ENCODE measurements at regions not wholly inside any gene's neighbourhood (a gene's known extent, or its start where the extent isn't known, plus 50 kb on each side); places are given as distances from the start of the nearest gene placed in this dataset.

- no peak overlapping the region for H3K27ac ChIP-seq
- TF ChIP-seq ZFX (IDR thresholded peaks at IDR 0.05; ENCODE audit: borderline replicate concordance) (no peak), CTCF (IDR thresholded peaks at IDR 0.05) (no peak)
These were observed 153.7 kb upstream of the GPR101 start for GRCh38 chrX:137187540-137187939.

- no peak overlapping the region for H3K27ac ChIP-seq
- no peak for TF ChIP-seq ZFX (IDR thresholded peaks at IDR 0.05; ENCODE audit: borderline replicate concordance)
- no peak for TF ChIP-seq CTCF (IDR thresholded peaks at IDR 0.05)
These were observed 144.6 kb upstream of the GPR101 start for GRCh38 chrX:137178392-137178791.

GRCh38 chrX:137172317-137172948, 138.6 kb upstream of the GPR101 start:
- TF ChIP-seq CTCF (IDR thresholded peaks at IDR 0.05) (no peak), ZFX (IDR thresholded peaks at IDR 0.05; ENCODE audit: borderline replicate concordance) (no peak)
- no peak overlapping the region for H3K27ac ChIP-seq

GRCh38 chrX:137171626-137172025, 137.8 kb upstream of the GPR101 start:
- TF ChIP-seq ZFX (IDR thresholded peaks at IDR 0.05; ENCODE audit: borderline replicate concordance) (no peak), CTCF (IDR thresholded peaks at IDR 0.05) (no peak)
- no peak overlapping the region for H3K27ac ChIP-seq

DNA sequence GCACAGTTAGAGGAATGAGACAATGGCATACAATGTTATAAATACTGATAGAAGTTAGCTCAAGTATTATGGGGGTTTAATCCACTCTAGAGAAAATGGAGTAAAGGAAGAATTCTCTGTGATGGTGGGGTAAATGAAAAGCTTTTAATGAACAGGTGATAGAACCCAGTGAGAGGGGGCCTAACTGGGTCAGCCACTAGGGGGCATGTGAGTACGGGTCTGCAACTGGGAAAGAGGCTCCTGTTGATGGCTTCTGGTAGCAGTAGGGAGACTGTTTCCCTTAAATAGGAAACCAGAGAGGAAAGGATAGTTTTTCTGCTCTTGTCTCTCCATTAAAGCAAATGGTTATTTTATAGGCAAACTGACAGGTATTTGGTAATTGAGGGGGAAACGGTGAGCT, 132.8 kb upstream of the GPR101 start:
- H3K27ac ChIP-seq: no peak overlapping the region
- no peak for TF ChIP-seq ZFX (IDR thresholded peaks at IDR 0.05; ENCODE audit: borderline replicate concordance)
- TF ChIP-seq CTCF (IDR thresholded peaks at IDR 0.05): peak; percentile 31

GRCh38 chrX:137164329-137164728, 130.5 kb upstream of the GPR101 start:
- no peak overlapping the region for H3K27ac ChIP-seq
- no peak for TF ChIP-seq CTCF (IDR thresholded peaks at IDR 0.05)
- TF ChIP-seq ZFX (IDR thresholded peaks at IDR 0.05; ENCODE audit: borderline replicate concordance): no peak

DNA sequence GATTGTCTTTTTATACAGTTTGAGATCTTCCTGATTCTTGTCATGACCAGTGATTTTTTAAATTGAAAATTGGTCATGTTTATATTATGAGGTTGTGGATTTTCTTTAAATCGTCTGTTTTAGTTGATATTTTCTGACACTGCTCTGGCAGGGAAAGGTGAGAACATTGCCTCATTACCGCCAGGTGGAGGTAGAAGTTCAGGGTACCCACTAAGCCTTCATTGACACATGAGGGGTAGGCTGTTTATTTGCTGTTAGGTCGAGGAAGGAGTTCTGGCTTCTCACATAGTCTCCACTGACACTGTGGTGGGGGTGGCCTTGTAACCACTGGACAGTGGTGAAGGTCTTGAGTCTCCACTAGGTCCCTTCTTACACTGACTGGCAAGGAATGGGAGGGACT, 117.6 kb upstream of the GPR101 start:
- H3K27ac ChIP-seq: no peak overlapping the region
- TF ChIP-seq CTCF (IDR thresholded peaks at IDR 0.05) (no peak), ZFX (IDR thresholded peaks at IDR 0.05; ENCODE audit: borderline replicate concordance) (no peak)
